Vagina (tissue), 2 donors: ENCODE measurements at regions not wholly inside any gene's neighbourhood (a gene's known extent, or its start where the extent isn't known, plus 50 kb on each side); places are given as distances from the start of the nearest gene placed in this dataset.

ENCODE experiments used
- POLR2A ChIP-seq, 2 donors: fragments of 450-650 bp; IDR thresholded peaks; one replicate each; pipeline ENCODE4 v1.6.1; 2017; ENCODE audit warnings: antibody characterized with exemption in 2 of 2, mild to moderate bottlenecking in 2 of 2, moderate library complexity in 2 of 2
- POLR2AphosphoS5 ChIP-seq, 2 donors: sonication (generic); formaldehyde crosslinking; IDR thresholded peaks; one replicate each; pipeline ENCODE4 v1.9.0; 2017; ENCODE audit warnings: antibody characterized with exemption in 2 of 2, mild to moderate bottlenecking in 2 of 2, low read depth in 1 of 2; ENCODE audit not compliant: insufficient read depth in 1 of 2
- TF ChIP-seq, protein P1 (sequence below), 3 experiments: fragments of 450-650 bp in 2 of 3; fragments of 200-600 bp in 1 of 3; sonication (generic) in 1 of 3; IDR thresholded peaks; one replicate each; pipeline ENCODE4 v1.5.1; 2017 to 2019; ENCODE audit warnings: antibody characterized with exemption in 3 of 3, mild to moderate bottlenecking in 2 of 3, moderate library complexity in 2 of 3

DNA sequence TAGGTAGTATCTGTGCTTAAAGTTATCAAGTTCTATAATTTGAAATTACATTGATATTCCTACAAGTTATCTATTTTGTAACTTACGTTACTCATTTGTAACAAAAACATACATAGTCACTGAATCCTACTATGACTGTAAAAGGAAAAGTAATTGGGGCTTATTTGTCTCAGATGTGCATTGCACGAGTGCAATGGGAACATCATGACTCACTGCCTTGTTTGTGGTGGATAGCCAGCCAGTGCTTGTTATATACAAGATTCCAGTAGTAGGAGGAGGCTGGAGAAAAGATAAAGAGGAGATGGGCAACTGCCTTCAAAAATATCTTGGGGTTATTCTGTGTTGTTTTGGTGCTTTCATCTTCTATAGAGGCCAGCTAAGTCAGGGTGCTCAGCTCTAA is 164.1 kb downstream of the RNF144B start:
- TF ChIP-seq POLR2A (IDR thresholded peaks at IDR 0.05) = no peak
- TF ChIP-seq, protein P1, sequence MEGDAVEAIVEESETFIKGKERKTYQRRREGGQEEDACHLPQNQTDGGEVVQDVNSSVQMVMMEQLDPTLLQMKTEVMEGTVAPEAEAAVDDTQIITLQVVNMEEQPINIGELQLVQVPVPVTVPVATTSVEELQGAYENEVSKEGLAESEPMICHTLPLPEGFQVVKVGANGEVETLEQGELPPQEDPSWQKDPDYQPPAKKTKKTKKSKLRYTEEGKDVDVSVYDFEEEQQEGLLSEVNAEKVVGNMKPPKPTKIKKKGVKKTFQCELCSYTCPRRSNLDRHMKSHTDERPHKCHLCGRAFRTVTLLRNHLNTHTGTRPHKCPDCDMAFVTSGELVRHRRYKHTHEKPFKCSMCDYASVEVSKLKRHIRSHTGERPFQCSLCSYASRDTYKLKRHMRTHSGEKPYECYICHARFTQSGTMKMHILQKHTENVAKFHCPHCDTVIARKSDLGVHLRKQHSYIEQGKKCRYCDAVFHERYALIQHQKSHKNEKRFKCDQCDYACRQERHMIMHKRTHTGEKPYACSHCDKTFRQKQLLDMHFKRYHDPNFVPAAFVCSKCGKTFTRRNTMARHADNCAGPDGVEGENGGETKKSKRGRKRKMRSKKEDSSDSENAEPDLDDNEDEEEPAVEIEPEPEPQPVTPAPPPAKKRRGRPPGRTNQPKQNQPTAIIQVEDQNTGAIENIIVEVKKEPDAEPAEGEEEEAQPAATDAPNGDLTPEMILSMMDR (IDR thresholded peaks at IDR 0.05) = no peak
- no peak for TF ChIP-seq POLR2AphosphoS5 (IDR thresholded peaks at IDR 0.05; ENCODE audit: insufficient read depth in 1 of 2, low read depth in 1 of 2)
